ENCODE measurements at regions not wholly inside any gene's neighbourhood (a gene's known extent, or its start where the extent isn't known, plus 50 kb on each side); places are given as distances from the start of the nearest gene placed in this dataset.

DNA sequence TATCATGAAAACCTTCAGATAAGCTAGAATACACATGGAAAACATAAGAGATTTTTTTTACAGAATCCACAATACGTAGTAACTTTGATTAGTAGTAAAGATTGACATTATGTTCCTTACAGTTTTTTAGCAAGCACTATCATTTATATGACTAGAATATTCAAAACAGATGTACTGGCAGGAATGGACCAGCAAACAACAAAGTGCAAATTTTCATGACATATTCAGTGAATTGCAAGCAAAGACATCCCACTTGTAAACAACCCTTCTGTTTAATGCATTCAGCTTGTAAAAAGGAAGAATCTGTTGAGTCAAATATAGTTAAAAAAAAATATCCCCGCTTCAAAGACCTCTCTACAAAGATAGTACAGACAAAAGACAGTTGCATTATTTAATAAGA lies 403.7 kb upstream of the TRAM1L1 start:
- Histone ChIP-seq H3K27me3 (replicated peaks; ENCODE audit: control insufficient read depth, insufficient read depth, low read length) (no peaks in the 10 kb centered on the region), H3K4me3 (replicated peaks; ENCODE audit: low read depth, low read length) (no peak overlapping the region), H3K36me3 (ENCODE audit: control insufficient read depth, insufficient read depth, low read length) (no peaks in the 10 kb centered on the region)
- no peak for DNase-seq (ENCODE audit: extremely low read depth, insufficient read length)
- TF ChIP-seq, protein P1, sequence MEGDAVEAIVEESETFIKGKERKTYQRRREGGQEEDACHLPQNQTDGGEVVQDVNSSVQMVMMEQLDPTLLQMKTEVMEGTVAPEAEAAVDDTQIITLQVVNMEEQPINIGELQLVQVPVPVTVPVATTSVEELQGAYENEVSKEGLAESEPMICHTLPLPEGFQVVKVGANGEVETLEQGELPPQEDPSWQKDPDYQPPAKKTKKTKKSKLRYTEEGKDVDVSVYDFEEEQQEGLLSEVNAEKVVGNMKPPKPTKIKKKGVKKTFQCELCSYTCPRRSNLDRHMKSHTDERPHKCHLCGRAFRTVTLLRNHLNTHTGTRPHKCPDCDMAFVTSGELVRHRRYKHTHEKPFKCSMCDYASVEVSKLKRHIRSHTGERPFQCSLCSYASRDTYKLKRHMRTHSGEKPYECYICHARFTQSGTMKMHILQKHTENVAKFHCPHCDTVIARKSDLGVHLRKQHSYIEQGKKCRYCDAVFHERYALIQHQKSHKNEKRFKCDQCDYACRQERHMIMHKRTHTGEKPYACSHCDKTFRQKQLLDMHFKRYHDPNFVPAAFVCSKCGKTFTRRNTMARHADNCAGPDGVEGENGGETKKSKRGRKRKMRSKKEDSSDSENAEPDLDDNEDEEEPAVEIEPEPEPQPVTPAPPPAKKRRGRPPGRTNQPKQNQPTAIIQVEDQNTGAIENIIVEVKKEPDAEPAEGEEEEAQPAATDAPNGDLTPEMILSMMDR (IDR thresholded peaks at IDR 0.05; ENCODE audit: insufficient read depth, low read length, poor library complexity, severe bottlenecking) = no peak

DNA sequence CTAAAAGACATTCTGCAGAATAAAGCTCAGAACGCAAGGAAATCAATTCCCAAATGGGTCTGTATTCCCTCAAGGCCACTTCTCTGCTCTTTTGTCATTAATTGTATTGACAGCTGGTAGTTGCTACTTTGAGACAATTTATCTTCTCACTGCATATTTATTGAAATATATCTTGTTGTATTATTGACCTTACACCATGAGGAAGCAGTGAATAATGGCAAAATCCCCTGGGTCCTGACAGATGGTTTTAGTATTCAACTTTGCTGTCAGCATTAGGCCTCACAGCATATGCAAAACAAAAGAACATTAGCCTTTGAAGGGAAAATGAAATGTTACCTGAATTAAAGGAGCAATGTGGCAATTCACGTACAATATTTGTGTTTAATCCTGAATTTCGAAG lies 406.1 kb upstream of the TRAM1L1 start:
- no peak for DNase-seq (ENCODE audit: extremely low read depth, insufficient read length)
- H3K36me3 ChIP-seq (ENCODE audit: control insufficient read depth, insufficient read depth, low read length) = no peaks in the 10 kb centered on the region
- TF ChIP-seq, protein P1 (IDR thresholded peaks at IDR 0.05; ENCODE audit: insufficient read depth, low read length, poor library complexity, severe bottlenecking) = no peak
- H3K27me3 ChIP-seq (replicated peaks; ENCODE audit: control insufficient read depth, insufficient read depth, low read length) = no peaks in the 10 kb centered on the region
- no peak overlapping the region for H3K4me3 ChIP-seq (replicated peaks; ENCODE audit: low read depth, low read length)

DNA sequence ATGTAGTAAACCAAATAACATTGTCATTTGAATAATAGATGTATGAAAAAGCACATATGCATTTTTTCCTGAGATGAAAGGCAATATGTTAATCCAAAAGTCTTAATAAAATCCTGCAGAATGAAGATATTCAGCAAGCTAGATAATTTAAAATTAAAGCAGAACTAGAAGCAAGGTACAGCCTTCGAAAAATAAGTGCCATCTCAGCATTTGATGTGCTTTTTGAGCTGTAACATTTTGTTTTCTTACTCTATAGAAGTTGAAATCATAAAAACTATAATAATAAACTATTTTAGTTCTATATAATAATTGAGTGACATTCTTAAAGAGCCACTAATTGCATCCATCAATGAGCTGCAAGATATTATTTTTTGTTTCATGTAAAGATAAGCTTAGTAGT lies 410.4 kb upstream of the TRAM1L1 start:
- TF ChIP-seq, protein P1 (IDR thresholded peaks at IDR 0.05; ENCODE audit: insufficient read depth, low read length, poor library complexity, severe bottlenecking) = no peak
- Histone ChIP-seq H3K4me3 (replicated peaks; ENCODE audit: low read depth, low read length) (no peak overlapping the region), H3K27me3 (replicated peaks; ENCODE audit: control insufficient read depth, insufficient read depth, low read length) (no peaks in the 10 kb centered on the region), H3K36me3 (ENCODE audit: control insufficient read depth, insufficient read depth, low read length) (no peaks in the 10 kb centered on the region)
- no peak for DNase-seq (ENCODE audit: extremely low read depth, insufficient read length)

- Histone ChIP-seq H3K27me3 (replicated peaks; ENCODE audit: control insufficient read depth, insufficient read depth, low read length) (no peaks in the 10 kb centered on the region), H3K36me3 (ENCODE audit: control insufficient read depth, insufficient read depth, low read length) (no peaks in the 10 kb centered on the region), H3K4me3 (replicated peaks; ENCODE audit: low read depth, low read length) (no peak overlapping the region)
- TF ChIP-seq, protein P1 (IDR thresholded peaks at IDR 0.05; ENCODE audit: insufficient read depth, low read length, poor library complexity, severe bottlenecking) = no peak
- no peak for DNase-seq (ENCODE audit: extremely low read depth, insufficient read length)
Observed at GRCh38 chr4:117512414-117512813, 427.0 kb upstream of the TRAM1L1 start.

- Histone ChIP-seq H3K27me3 (replicated peaks; ENCODE audit: control insufficient read depth, insufficient read depth, low read length) (no peaks in the 10 kb centered on the region), H3K36me3 (ENCODE audit: control insufficient read depth, insufficient read depth, low read length) (no peaks in the 10 kb centered on the region), H3K4me3 (replicated peaks; ENCODE audit: low read depth, low read length) (no peak overlapping the region)
- DNase-seq (ENCODE audit: extremely low read depth, insufficient read length) = no peak
- TF ChIP-seq, protein P1 (IDR thresholded peaks at IDR 0.05; ENCODE audit: insufficient read depth, low read length, poor library complexity, severe bottlenecking) = no peak
Observed at GRCh38 chr4:117514391-117515175, 429.2 kb upstream of the TRAM1L1 start.

Measured in GM06990 (cell line).